GM19468 (cell line): ENCODE measurements at regions not wholly inside any gene's neighbourhood (a gene's known extent, or its start where the extent isn't known, plus 50 kb on each side); places are given as distances from the start of the nearest gene placed in this dataset.
"Not testable (repeated sequence)": the region's sequence is repeated elsewhere in the genome, so short reads cannot be mapped to it uniquely, and the experiment has no call there.

Experiments
- ATAC-seq: cut with Tn5 transposase; IDR thresholded peaks from one replicate; pipeline ENCODE4 v1.9.1; 2021; ENCODE audit warnings: mild to moderate bottlenecking, moderate library complexity, moderate number of reproducible peaks; ENCODE audit not compliant: unreplicated experiment; ENCODE audit errors: extremely low read depth

DNA sequence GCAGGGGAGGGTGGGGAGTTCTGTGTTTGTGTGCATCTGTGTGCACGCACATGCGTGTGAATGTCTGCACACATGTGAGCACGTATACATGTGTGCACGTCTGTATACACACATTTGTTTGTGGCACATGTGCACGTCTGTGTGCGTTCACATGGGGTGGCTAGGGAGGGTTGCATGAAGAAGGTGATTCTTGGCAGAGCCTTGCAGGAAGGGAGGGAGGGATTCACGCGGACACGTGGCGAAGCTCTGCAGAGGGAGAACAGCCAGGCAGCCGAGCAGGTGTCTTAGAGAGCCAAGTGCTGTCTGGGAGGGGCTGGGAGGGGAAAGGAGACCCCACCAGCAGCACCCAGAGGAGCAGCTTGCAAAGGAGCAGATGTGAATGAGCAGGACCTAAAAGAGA, 372.1 kb downstream of the BRD1 start:
- no peak for ATAC-seq

GRCh38 chr22:49454726-49455125, 372.9 kb downstream of the BRD1 start:
- ATAC-seq, result no peak

DNA sequence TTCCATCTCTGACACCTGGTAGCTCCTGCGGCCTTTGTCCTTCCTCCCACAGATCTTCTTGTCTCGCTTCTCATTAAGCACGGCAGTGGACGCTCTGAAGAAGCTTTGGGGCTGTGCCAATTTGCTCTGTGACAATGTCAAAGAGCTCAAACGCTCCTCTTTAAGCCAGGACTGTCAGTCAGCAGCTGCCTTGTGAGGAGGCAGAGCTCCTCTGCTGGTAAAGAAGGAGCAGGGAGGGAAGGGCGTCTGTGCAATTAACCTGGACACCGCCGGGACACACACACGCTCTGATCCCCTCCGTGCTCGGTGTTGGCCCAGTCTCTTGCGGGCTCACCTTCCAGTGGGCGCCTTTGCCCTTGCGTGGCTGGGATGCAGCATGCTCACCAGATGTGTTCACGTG, 373.9 kb downstream of the BRD1 start:
- ATAC-seq, result no peak

DNA sequence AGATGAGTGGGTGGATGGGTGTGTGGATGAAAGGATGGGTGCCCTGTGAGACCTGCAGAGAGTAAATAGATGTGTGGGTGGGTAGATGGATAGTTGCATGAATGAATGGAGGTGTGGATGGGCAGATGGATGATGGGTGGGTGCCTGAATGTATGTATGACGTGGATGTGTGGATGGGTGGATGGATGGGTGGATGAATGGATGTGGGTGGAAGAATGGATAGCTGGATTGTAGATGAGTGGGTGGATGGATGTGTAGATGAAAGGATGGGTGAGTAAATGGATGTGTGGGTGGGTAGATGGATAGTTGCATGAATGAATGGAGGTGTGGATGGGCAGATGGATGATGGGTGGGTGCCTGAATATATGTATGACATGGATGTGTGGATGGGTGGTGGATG, 374.7 kb downstream of the BRD1 start:
- ATAC-seq, result not testable (repeated sequence)

DNA sequence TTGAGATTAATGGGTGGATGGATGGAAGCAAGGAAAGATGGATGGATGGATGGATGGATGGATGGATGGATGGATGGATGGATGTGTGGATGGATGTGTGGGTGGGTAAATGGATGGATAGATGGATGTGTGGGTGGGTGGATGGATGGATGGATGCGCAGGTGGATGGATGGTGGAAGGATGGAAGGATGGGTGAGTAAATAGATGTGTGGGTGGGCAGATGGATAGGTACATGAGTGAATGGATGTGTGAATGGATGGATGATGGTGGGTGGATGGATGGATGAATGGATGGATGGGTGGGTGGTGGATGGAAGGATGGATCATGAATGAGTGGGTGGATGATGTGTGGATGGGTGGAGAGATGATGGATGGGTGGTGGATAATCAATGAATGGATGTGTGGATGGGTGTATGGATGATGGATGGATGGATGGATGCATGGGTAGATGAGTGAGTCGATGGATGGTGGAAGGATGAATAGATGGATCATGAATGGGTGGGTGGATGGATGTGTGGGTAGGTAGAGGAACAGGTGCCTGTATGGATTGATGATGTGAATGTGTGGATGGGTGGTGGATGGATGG, 375.2 kb downstream of the BRD1 start:
- no peak for ATAC-seq

- no peak for ATAC-seq
Measured at GRCh38 chr22:49451070-49451840, 376.4 kb downstream of the BRD1 start.

GRCh38 chr22:49450498-49450897, 377.2 kb downstream of the BRD1 start:
- ATAC-seq, result no peak

DNA sequence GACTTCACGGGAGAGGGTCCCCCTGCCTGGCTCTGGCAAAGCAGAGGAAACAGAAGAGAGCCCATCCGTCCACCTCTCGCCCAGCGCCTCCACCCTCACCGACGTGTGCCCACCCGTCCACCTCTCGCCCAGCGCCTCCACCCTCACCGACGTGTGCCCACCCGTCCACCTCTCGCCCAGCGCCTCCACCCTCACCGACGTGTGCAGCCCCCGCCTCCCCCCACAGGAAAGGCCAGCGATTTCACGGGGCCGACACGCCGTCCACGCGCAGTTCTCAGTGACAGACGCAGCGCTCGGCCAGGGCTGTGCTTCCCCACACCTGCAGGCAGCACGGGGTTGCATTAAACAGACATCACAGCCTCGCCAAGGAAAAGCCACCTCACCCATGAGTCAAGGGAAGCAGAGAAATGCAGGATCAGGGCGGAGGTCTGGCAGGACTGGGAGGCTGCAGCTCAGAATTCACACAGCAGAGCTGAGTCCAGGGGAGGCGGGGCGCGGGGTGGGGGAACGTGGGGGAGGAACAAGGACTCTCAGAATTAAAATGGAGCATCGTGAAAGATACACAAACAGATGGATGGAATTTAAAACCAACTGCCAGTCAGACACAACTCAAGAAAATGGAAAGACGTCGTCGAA, 377.7 kb downstream of the BRD1 start:
- no peak for ATAC-seq

DNA sequence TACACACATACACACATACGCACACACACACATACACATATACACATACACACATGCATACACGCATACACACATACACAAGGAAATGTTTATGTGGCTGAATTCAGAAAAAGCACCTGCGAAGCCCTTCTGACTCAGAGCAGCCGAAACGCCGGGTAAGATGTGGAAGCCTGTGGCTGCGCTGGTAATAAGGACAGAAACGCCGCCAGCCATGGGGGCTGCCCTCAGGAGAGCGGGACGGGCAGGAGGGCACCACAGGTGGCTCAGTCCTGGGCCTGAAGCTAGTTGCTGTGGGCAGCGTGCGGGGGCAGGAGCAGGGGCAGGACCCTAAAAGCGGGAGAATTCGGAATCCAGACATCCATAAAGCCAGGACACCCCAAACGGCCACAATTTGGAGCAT, 378.3 kb downstream of the BRD1 start:
- no peak for ATAC-seq

- ATAC-seq, result no peak
Measured at GRCh38 chr22:49448526-49448925, 379.1 kb downstream of the BRD1 start.

- ATAC-seq, result no peak
Measured at GRCh38 chr22:49447837-49448236, 379.8 kb downstream of the BRD1 start.

DNA sequence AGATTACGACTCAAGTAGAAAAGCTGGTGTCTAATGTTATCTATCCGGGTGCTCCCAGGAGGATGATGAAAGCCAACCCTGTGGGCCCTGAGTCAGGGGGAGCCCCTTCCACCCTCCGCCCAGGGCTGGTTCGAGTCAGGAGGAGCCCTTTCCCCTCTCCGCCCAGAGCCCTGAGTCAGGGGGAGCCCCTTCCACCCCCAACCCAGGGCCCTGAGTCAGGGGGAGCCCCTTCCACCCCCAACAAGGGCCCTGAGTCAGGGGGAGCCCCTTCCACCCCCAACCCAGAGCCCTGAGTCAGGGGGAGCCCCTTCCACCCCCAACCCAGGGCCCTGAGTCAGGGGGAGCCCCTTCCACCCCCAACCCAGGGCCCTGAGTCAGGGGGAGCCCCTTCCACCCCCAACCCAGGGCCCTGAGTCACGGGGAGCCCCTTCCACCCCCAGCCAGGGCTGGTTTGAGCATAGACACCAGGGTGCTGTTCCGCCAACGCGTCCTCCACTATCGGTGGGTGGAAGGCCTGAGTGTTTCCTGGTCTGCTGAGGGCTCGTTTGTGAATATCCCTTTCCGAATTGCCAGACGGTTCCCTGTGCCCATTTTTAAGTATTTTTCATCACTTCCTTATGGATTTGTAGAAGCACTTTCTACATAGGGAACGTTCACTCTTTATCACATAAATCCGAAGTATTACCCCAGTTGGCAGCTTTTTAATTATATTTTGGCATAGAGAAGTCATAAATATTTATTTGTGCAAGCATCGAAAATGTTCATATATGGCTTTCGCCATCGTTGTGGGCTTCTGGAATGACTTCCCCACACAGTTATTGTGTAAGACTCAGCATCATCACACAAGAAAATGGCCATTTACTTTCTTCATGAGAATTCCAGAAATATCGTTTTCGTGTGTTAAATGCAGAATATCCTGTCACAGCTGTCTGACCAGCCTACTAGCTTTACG, 380.6 kb downstream of the BRD1 start:
- no peak for ATAC-seq

GRCh38 chr22:49446145-49446758, 381.4 kb downstream of the BRD1 start:
- no peak for ATAC-seq

DNA sequence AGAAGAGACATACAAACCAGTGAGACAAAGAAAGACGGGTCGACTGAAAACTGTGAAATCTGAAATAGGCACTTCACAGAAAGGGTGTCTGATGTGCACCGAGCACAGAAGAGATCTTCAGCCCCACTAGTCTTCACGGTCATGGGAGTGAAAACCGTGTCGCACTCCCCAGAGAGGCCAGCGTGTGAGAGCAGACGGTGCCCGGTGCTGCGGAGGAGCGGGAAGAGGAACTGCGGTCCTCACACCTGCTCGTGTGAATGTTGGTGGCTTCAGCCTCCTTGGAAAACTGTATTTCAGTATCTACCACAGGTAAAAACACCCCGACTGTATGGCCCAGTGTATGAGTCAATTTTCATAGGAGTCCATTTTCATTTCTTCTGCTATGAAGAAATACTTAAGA, 382.9 kb downstream of the BRD1 start:
- ATAC-seq, result no peak

GRCh38 chr22:49440931-49441330, 386.7 kb downstream of the BRD1 start:
- ATAC-seq, result no peak

- ATAC-seq, result no peak
Measured at GRCh38 chr22:49439373-49439772, 388.3 kb downstream of the BRD1 start.

DNA sequence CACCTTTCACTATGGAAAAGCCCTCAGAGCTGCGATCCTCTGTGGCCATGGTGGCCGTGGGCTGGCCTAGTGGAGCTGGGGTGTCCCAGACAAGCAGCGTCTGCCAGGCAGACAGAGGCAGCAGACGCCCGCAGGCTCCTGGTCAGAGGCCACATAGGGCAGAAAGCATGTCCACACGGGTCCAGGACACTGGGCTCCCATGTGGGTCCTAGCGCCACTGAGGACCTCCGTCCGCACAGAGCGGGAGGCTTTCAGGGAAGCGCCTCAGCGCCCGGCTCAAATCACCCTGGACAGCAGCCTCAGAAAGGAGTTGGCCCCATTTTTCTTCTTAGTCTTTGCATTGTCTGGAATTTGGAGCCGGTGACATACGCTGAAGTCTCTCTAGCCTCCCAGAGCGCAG, 389.7 kb downstream of the BRD1 start:
- ATAC-seq, result no peak

DNA sequence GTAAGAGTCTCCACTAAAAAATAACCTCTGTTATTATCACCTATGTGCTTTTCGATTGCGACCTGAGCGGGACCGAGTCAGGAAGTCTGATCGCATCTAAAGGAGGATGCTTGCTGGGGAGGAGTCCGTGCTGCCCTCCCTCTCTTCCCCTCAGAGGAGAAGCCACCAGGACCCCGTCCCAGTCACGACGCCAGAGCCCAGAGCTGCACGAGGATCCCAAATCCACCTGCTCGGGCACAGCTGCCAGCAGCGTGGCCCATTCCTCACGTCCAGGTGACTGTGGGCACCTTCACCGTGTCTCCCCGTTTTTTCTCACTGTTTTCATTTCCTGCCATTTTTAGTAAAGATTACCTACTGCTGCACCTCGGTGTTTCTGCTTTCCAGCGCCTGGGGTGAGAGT, 390.3 kb downstream of the BRD1 start:
- ATAC-seq, result no peak

GRCh38 chr22:49436056-49436455, 391.6 kb downstream of the BRD1 start:
- ATAC-seq, result no peak

GRCh38 chr22:49435596-49435995, 392.1 kb downstream of the BRD1 start:
- no peak for ATAC-seq
